Neural crest cell (in vitro differentiated cells): ENCODE measurements at regions not wholly inside any gene's neighbourhood (a gene's known extent, or its start where the extent isn't known, plus 50 kb on each side); places are given as distances from the start of the nearest gene placed in this dataset.
A peak's percentile ranks its signal among the peaks of the same experiment; 100 is the strongest.

Experiments
- DNase-seq: peaks from one replicate; pipeline ENCODE4 v3.0.0; 2021; ENCODE audit warnings: low read depth, mixed read lengths, low spot score
- H3K27ac Mint-ChIP-seq: one replicate; pipeline ENCODE4 v1.8.0; 2021; ENCODE audit warnings: mild to moderate bottlenecking, mixed read lengths; ENCODE audit not compliant: unreplicated experiment
- H3K27me3 Mint-ChIP-seq: 2 replicates; pipeline ENCODE4 v1.8.0; 2021; ENCODE audit warnings: low read depth, mild to moderate bottlenecking, mixed read lengths
- H3K36me3 Mint-ChIP-seq: 2 replicates; pipeline ENCODE4 v1.8.0; 2021; ENCODE audit warnings: low read depth, mild to moderate bottlenecking, mixed read lengths
- H3K4me1 Mint-ChIP-seq: 2 replicates; pipeline ENCODE4 v1.8.0; 2021; ENCODE audit warnings: mixed read lengths
- H3K4me3 Mint-ChIP-seq: one replicate; pipeline ENCODE4 v1.8.0; 2021; ENCODE audit warnings: mild to moderate bottlenecking, mixed read lengths
- H3K9me3 Mint-ChIP-seq: 2 replicates; pipeline ENCODE4 v1.8.0; 2021; ENCODE audit warnings: mixed read lengths
- CTCF ChIP-seq: fragments of 200-600 bp; sonication (generic); conservative IDR thresholded peaks from 2 replicates; pipeline ENCODE4 v1.5.0; 2021; ENCODE audit warnings: antibody characterized with exemption, mild to moderate bottlenecking

- Mint-ChIP-seq H3K4me1 (no peaks in the 10 kb centered on the region), H3K27ac (no peak overlapping the region), H3K9me3 (no peaks in the 10 kb centered on the region), H3K36me3 (no peaks in the 10 kb centered on the region), H3K4me3 (no peak overlapping the region), H3K27me3 (peaks cover 93% of the 10 kb centered on the region)
- no peak for DNase-seq
- no peak for TF ChIP-seq CTCF
These were observed 195.7 kb downstream of the GPX5 start for GRCh38 chr6:28721372-28721771.

- Mint-ChIP-seq H3K4me3 (no peak overlapping the region), H3K27ac (no peak overlapping the region), H3K4me1 (peaks cover 15% of the 10 kb centered on the region), H3K36me3 (peaks cover 6% of the 10 kb centered on the region), H3K27me3 (peaks cover 96% of the 10 kb centered on the region), H3K9me3 (no peaks in the 10 kb centered on the region)
- no peak for TF ChIP-seq CTCF
- no peak for DNase-seq
These were observed 198.7 kb downstream of the GPX5 start for GRCh38 chr6:28724395-28724794.

GRCh38 chr6:28725274-28725809, 198.4 kb downstream of the TRIM27 start:
- Mint-ChIP-seq H3K4me1 (peaks cover 22% of the 10 kb centered on the region), H3K9me3 (no peaks in the 10 kb centered on the region), H3K27me3 (peaks cover 98% of the 10 kb centered on the region), H3K4me3 (no peak overlapping the region), H3K27ac (no peak overlapping the region), H3K36me3 (peaks cover 6% of the 10 kb centered on the region)
- no peak for TF ChIP-seq CTCF
- DNase-seq = no peak

GRCh38 chr6:28725890-28726348, 197.9 kb downstream of the TRIM27 start:
- no peak for TF ChIP-seq CTCF
- DNase-seq = no peak
- Mint-ChIP-seq H3K27me3 (peaks cover 98% of the 10 kb centered on the region), H3K4me1 (peaks cover 22% of the 10 kb centered on the region), H3K4me3 (peak overlapping the region; percentile 48), H3K36me3 (peaks cover 6% of the 10 kb centered on the region), H3K9me3 (no peaks in the 10 kb centered on the region), H3K27ac (no peak overlapping the region)

- Mint-ChIP-seq H3K27me3 (peaks cover 98% of the 10 kb centered on the region), H3K36me3 (peaks cover 6% of the 10 kb centered on the region), H3K9me3 (no peaks in the 10 kb centered on the region), H3K4me3 (no peak overlapping the region), H3K4me1 (peaks cover 22% of the 10 kb centered on the region), H3K27ac (no peak overlapping the region)
- no peak for DNase-seq
- no peak for TF ChIP-seq CTCF
These were observed 197.0 kb downstream of the TRIM27 start for GRCh38 chr6:28726569-28727309.
